ENCODE measurements at regions not wholly inside any gene's neighbourhood (a gene's known extent, or its start where the extent isn't known, plus 50 kb on each side); places are given as distances from the start of the nearest gene placed in this dataset.
A peak's percentile ranks its signal among the peaks of the same experiment; 100 is the strongest.

DNA sequence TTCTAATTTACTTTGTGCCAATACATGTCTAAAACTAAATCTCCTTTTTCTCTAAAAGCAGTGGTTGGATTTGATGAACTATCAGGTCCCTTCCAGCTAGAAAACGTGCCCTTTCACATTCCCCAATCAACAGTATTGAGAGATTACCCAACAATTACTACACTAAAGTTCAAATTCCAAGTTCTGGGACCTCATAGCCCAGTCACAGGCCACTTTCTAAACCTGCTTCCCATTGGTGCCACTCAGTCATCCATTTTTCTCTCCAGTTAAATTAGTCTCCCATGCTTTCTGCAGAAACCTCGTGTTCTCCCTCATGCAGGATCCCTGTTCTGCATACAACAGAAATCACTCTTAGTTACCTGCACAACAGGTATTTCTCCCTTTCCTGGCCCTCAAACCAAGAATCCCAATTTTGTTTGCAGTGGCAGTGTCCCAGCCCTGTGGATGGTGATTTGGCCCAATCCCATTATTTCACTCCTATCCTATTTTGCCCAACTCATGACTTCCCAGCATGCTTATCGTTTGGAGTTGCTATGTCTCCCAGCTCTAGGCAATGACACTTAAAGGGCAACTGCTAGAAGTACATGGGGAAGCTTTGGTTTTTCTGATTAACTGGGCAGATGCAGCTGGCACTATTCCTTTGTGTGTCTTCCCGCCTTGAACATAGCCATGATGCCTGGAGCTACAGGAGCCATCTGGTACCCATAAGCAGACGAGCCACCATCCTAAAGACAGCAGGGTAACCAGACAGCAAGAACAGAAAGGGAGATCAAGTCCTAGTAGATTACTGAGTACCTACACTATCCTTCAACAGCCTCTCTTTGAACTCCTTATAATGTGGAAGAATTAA, 224.2 kb downstream of the MINAR1 start:
- TF ChIP-seq, protein P1, sequence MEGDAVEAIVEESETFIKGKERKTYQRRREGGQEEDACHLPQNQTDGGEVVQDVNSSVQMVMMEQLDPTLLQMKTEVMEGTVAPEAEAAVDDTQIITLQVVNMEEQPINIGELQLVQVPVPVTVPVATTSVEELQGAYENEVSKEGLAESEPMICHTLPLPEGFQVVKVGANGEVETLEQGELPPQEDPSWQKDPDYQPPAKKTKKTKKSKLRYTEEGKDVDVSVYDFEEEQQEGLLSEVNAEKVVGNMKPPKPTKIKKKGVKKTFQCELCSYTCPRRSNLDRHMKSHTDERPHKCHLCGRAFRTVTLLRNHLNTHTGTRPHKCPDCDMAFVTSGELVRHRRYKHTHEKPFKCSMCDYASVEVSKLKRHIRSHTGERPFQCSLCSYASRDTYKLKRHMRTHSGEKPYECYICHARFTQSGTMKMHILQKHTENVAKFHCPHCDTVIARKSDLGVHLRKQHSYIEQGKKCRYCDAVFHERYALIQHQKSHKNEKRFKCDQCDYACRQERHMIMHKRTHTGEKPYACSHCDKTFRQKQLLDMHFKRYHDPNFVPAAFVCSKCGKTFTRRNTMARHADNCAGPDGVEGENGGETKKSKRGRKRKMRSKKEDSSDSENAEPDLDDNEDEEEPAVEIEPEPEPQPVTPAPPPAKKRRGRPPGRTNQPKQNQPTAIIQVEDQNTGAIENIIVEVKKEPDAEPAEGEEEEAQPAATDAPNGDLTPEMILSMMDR (IDR thresholded peaks at IDR 0.05; ENCODE audit: control extremely low read depth, extremely low read depth, low read depth, missing control alignments), result no peak
- ChIA-PET POLR2A (no interaction called here), CTCF (interaction anchor here (2.0 kb wide), 1 partner anchor 16 kb away, joined by 7 read pairs; no protein-coding TSS in a partner anchor)
- no peak for DNase-seq (ENCODE audit: extremely low spot score)

DNA sequence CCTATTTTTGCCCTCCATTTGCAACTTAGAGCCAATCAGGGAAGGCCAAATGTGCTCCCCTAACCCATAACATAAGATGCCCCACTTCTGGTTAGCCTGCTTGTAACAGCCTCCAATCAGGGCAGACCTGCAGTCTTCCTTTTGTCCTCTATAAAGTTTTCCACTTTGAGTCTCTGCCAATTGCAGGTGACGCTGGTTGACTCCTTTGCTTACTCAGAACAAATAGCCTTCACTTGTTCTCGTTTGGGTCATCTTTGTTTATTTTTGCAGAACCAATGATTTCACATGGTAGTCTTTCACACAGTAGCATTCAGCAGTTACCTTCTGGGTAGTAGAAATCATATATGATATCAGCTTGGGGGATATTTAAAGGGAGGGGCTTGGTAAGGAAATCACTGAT, 225.6 kb downstream of the MINAR1 start:
- TF ChIP-seq, protein P1 (IDR thresholded peaks at IDR 0.05; ENCODE audit: control extremely low read depth, extremely low read depth, low read depth, missing control alignments), result no peak
- ChIA-PET CTCF (no interaction called here), POLR2A (no interaction called here)
- DNase-seq (ENCODE audit: extremely low spot score), result no peak

DNA sequence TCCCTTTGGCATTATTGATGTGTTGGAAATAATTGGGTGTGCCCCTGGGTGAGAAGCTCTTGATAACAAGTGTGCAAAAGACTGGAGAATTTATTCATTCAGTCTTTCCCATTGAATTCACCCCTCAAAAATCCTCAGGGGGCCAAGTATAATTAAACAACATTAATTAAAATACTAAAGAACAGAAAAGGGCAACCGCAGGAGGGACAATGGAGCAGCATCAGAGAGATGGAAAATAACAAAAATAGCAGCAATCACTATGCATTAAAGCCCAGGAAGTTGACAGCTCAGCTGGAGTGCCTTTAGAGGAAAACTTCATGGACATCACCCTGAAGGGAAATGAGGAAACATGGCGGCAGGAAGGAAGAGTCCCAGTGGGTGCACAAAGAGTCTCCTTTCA, 227.6 kb downstream of the MINAR1 start:
- POLR2A ChIA-PET, result no interaction called here
- CTCF ChIA-PET, result no interaction called here
- TF ChIP-seq, protein P1 (IDR thresholded peaks at IDR 0.05; ENCODE audit: control extremely low read depth, extremely low read depth, low read depth, missing control alignments), result no peak
- DNase-seq (ENCODE audit: extremely low spot score), result no peak

DNA sequence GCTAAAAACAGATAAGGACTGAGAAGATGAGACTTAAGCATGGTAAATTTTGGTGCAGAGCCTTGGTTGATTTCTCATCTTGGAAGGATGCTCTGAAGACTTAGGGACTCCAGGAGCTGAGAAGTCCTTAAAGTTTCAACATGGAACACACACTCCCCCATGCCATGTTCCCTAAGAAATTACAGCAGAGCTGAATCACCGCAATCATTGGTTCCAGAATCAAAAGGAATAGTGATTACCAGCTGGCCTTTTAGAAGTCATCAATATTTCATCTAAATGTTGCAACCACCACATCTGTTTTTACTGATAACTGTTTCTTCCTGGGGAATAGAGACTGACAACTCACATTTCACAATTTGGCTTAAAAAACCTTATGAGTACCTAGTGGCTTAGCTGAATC, 229.3 kb downstream of the MINAR1 start:
- no peak for DNase-seq (ENCODE audit: extremely low spot score)
- TF ChIP-seq, protein P1 (IDR thresholded peaks at IDR 0.05; ENCODE audit: control extremely low read depth, extremely low read depth, low read depth, missing control alignments), result no peak
- ChIA-PET POLR2A (no interaction called here), CTCF (no interaction called here)

DNA sequence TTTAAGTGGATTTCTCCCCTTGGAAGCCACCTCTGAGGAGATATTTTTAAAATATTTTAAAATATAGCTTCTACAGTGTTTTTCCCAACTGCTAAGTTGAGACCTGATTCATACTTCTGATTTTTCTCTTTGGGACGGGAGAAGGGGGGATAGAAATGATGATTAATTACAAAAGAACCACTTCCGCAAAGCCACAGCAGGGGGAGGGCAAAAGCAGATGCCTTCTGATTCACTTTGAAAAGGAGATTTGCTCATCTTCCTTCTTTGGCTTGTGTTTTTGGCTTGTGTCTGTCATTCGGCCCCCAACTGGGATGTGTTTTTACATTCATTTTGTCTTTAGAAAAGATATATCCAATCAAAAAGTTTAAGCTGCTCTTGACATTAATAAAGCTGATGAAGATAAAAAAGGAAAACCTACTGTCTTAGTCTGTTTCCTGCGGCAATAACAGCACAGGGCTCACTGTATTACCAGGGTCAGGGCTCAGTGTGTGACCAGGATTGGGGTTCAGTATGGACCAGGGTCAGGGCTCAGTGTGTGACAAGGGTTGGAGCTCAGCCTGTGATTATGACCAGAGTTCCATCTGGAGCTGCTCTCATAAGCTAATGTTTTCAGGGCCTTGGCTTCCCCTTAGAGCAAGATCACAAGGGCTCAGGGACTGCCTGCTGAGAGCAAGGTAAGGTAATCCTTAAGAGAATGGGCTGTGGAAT, 223.2 kb downstream of the MTHFS start:
- ChIA-PET POLR2A (no interaction called here), CTCF (interaction anchor here (1.0 kb wide), 1 partner anchor 694 kb away, joined by 3 read pairs; no protein-coding TSS in a partner anchor)
- TF ChIP-seq, protein P1 (IDR thresholded peaks at IDR 0.05; ENCODE audit: control extremely low read depth, extremely low read depth, low read depth, missing control alignments), result no peak
- peak; percentile 64 for DNase-seq (ENCODE audit: extremely low spot score)

DNA sequence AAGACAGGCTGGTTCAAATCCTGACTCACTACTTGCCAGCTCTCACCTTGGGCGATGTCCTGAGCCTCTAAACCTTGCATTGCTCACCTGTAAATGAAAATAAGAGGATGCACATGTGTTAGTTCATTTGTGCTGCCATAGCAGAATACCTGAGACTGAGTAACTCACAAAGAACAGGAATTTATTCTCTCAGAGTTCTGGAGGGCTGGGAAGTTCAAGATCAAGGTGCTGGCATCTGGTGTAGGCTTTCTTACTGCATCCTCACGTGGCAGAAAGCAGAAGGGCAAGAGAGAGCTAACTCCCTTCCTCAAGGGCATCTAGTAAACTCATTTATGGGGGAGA, 222.7 kb downstream of the MTHFS start:
- ChIA-PET POLR2A (no interaction called here), CTCF (interaction anchor here (1.0 kb wide), 1 partner anchor 695 kb away, joined by 3 read pairs; no protein-coding TSS in a partner anchor)
- TF ChIP-seq, protein P1 (IDR thresholded peaks at IDR 0.05; ENCODE audit: control extremely low read depth, extremely low read depth, low read depth, missing control alignments), result no peak
- no peak for DNase-seq (ENCODE audit: extremely low spot score)
